NCI-H524 treated with DMSO at 0.1 percent for 48 hours (cell line): ENCODE measurements at regions not wholly inside any gene's neighbourhood (a gene's known extent, or its start where the extent isn't known, plus 50 kb on each side); places are given as distances from the start of the nearest gene placed in this dataset.

Source experiments
- DNase-seq: peaks from one replicate; lab custom pipeline; 2025; lab: John Stamatoyannopoulos, UW

DNA sequence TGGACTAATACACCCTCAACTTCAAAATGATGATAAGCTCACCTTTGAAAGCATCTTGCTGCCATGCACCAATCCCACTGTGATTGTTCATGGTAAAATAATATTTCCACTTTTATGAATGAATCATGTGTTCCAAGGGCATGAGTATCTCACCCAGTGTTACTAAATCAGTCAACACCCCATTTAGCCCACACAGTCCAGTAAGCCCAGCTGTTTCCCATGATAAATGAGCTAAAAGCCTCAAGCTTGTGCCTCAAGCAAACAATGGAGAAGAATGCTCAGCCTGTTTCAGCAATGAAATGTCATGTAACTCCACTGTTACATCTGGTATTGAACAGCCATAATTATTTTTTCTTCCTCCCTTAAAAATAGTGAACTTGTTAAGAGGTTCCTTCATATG, 442.5 kb downstream of the XPNPEP1 start:
- DNase-seq: no peak

DNA sequence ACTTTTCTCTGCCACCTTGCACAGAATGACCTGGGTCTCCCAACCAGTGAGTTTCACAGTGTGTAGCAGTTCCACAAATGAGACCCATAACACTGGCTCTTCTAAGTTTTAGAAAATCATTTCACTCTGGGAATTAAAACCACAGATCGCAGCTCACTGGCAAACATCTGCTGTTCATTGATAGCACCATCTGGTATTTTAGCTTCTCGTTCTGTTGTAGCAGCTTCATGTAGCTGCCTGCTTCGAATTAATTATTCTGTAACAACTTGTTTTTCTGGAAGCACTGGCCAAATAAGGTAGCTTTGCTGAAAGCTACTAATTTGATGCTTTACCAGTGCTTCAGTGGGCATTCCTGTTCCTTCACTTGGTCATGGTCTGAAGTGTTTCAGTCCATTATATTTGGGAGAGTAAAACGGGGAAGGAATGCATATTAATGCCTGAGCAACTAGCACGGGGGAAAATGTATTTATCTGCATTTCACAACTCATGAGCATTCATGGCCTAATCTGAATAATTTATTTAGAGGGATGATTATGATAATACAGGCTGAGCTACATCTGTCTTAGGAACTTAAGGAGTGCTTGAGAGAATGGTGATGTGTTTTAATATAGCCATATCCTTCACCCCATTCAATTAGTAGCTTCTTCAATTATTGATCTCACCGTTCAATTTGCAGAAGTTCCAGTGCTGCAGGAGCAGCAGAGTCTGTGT, 447.4 kb downstream of the XPNPEP1 start:
- DNase-seq: peak; percentile 29

- no peak for DNase-seq
These were observed 448.5 kb downstream of the XPNPEP1 start for GRCh38 chr10:109474812-109475211.

- DNase-seq: peak; percentile 46
These were observed 449.1 kb downstream of the XPNPEP1 start for GRCh38 chr10:109474261-109474660.

- DNase-seq: no peak
These were observed 455.8 kb downstream of the XPNPEP1 start for GRCh38 chr10:109467551-109467950.

DNA sequence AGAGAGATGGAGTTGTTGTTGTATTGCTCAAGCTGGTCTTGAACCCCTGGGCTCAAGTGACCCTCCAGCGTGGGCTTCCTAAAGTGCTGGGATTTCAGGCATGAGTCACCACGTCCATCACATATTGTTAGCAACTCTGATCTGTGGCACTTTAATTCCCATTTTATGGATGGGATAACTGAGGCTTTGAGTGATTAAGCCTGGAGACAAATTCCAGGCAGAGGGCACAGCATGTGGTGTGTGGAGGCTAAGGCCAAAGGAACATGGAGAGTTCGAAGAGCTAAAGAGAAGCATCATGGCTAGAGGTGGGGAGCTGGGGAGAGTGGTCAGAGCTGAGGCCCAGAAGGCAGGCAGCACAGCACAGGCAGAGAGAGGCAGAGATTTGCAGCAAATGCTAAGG, 458.4 kb downstream of the XPNPEP1 start:
- DNase-seq: no peak

GRCh38 chr10:109457302-109457638, 466.0 kb downstream of the XPNPEP1 start:
- DNase-seq: no peak

DNA sequence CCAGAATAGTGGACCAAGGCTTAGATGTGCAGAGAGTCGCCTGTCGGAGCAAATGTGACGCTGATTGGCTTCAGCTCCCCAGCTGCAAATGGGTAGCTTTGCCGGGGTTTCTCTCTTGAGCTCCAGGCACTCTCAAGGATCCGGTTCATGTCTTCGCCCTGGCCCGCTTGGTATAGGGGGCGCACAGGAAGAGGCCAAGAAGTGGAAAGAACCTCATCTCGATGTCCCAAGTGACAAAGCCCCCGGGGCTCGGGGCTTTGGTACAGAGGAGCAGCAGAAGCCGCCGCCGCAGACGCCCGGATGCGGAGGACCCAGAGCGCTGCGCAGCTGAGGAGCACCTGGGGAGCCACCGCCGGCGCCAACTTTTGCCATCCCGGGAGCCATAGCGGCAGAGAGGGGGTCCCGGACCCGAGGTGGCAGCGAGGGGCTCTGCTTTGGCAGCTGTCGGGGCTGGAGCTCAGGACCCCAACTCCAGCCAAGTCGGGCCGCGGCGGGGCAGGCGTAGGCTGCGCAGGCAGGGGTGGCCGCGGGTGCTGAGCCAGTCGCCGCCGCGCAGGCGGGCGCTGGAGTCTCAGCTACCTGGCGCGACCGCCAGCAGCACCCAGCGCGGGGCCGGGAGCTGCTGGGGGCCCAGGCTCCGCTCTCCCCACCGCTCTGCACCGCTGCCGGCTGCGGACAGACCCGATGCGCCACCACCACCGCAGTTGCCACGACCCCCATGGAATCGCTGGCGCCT, 466.6 kb downstream of the XPNPEP1 start:
- no peak for DNase-seq

GRCh38 chr10:109454691-109455090, 468.6 kb downstream of the XPNPEP1 start:
- DNase-seq: no peak

DNA sequence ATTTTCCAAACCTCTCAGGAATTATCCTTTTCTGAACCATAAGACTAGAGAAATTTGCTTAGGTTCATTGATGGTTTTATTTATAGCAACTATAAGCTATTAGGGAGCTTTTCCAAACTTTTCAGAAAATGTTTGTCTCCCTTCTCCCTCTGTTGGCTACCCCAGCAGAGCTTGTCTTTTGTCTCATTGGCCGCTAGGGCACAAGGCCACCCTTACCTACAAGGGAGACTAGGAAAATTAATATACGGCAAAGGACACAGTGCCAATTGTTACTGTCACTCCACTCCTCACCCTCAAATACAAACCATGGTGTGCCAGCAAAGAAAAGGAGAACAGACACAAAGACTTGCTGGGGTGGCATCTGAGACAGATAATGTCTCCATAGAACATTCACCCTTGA, 471.4 kb downstream of the XPNPEP1 start:
- no peak for DNase-seq

DNA sequence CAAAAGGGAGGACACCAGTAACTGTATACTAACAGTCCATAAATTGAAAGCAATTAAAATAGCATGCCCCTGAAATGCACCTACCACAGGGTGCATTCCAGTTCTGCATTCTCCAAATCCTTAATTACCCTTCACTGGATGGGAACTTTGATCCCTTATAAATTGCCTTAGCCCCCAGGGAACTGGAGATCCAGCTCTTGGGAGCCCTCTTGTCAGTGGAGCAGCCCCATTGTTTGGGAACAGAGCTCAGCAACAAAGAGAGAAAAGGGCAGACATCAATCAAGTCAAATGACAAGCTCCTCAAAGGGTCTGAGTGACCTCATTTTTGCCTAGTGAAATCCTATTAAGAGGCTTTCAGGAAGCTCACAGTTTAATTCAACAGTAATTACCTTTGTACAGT, 472.6 kb downstream of the XPNPEP1 start:
- DNase-seq: no peak

- no peak for DNase-seq
These were observed 489.9 kb downstream of the XPNPEP1 start for GRCh38 chr10:109433434-109433833.

DNA sequence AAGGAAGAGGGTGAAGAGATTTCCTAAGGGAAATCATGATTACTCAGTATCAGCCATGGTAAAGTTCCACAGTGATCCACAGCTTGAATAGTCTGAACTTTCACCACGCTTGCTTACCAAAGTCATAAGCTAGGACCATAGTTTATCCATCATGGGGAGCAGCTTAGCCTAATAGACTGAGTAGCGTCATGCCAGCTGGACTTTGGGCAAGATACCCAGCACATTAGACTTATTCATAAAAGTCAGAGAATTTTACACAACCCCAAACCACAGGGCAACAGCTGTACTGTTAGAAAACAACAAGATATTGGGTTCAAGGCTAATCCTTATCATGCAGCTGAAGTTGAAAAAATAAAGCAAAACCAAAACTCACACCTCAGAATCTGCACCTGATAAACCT, 491.0 kb downstream of the XPNPEP1 start:
- DNase-seq: no peak

DNA sequence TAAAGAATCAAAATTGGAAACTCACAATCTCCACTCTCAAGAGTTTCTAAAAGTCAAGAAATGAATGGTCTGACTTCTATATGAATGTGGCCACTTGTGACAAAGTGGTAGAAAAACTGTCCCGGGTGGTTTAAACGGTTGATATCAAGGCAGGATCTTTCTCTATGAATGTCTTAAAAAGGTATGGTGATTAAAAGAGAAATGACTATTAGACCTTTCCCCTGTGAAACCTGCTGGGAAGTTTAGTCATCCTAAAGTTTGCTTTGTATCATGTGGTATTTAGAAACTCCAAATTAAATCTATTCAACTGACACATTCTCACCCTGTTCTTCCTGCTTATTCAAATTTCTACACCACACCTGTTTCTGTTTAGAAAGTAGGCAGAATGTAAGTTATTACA, 492.5 kb downstream of the XPNPEP1 start:
- no peak for DNase-seq

GRCh38 chr10:109430043-109430760, 493.1 kb downstream of the XPNPEP1 start:
- DNase-seq: no peak

- DNase-seq: no peak
These were observed 494.4 kb downstream of the XPNPEP1 start for GRCh38 chr10:109428775-109429491.

DNA sequence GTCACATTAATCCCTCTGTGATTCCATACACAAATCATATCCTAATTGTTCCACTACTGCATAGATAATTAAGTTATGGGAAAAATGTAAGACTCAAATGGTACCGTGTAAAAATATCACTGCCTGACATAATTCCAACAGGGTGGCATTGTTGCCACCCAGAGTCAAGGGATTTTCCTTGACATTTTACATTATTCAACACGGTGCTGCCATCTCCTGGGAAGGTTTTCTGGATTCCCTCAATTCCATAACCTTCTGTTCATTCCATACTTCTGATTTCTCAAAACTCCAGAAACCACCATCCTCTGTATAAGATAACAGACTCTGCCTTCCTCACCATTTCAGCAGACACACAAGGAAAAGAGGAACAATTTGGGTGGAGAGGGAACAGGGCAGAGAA, 495.9 kb downstream of the XPNPEP1 start:
- DNase-seq: no peak

DNA sequence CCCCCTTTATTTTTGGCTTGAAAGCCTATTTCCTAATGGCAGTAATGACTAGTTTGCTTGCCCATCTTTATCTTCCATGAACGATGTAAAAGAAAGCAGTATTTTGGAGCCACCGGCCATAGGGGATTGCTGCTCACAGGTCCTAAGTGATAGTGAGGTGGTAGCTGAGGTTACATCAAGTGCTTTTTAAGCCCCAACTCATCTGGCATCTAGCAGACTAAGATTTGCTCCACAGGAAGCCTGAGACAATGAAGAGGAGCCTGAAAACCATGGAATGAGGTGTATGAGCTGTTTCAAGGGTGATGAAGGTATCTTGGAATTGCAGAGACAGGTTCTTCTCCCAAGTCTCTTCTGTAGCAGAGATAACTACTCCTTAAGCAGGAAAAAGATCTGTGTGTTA, 496.3 kb downstream of the XPNPEP1 start:
- no peak for DNase-seq

DNA sequence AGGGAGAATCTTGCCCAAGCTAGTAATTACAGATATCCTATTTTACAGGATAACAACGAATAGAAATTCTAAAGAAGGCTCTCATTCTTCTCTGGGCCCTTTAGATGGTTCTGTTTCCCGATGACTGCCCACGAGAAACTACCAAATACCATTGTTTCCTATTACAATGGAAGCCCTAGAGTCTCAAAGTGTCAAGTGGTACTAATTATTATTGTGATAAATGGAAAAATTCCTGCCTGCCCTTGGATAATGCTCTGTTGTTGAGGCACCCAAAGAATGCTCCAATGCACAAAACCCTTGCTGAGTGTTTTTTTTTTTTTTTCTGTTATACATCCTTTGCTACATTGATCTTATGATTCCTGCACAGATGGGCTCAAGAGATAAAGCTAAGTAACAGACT, 504.5 kb downstream of the XPNPEP1 start:
- DNase-seq: no peak

- no peak for DNase-seq
These were observed 505.5 kb downstream of the XPNPEP1 start for GRCh38 chr10:109417803-109418202.

GRCh38 chr10:109412353-109412752, 511.0 kb downstream of the XPNPEP1 start:
- DNase-seq: no peak

DNA sequence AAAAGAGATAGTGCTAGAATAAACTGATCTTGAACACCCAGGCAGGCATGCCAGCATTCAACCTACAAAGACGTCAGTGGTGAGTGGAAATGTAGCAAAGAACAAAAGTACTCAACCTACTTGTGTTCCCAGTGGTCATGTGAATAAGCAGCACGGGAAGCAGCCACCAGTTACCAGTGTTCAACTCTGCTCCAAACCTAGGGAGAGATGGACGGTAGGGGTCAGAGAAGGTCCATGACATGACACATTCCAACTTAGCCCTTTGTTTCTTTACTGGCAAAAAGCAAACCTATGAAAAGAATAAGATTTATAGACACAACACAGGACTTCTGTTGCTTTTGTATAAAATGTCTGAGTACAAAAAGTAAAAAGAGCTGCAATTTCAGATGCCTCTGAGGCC, 511.4 kb downstream of the XPNPEP1 start:
- no peak for DNase-seq

- DNase-seq: no peak
These were observed 518.0 kb downstream of the XPNPEP1 start for GRCh38 chr10:109405338-109405737.
